OCI-LY1 (cell line): ENCODE measurements at regions not wholly inside any gene's neighbourhood (a gene's known extent, or its start where the extent isn't known, plus 50 kb on each side); places are given as distances from the start of the nearest gene placed in this dataset.

Experiments
- H2AFZ ChIP-seq: fragments of 200-600 bp; sonication (generic), shearing (Covaris generic); 2 replicates; pipeline ENCODE4 v1.6.0; 2014; ENCODE audit warnings: antibody characterized with exemption, mild to moderate bottlenecking, low read length
- H3F3A ChIP-seq: fragments of 200-600 bp; sonication (generic), shearing (Covaris generic); 2 replicates; pipeline ENCODE4 v1.6.0; 2014; ENCODE audit warnings: mild to moderate bottlenecking, antibody characterized with exemption, low read length, moderate library complexity; ENCODE audit not compliant: insufficient read depth
- H3K27ac ChIP-seq: fragments of 200-600 bp; sonication (generic); 2 replicates; pipeline ENCODE4 v1.5.1; 2014; ENCODE audit warnings: low read length, mixed run types, mild to moderate bottlenecking, low read depth; ENCODE audit not compliant: poor library complexity, severe bottlenecking
- H3K27me3 ChIP-seq: fragments of 200-600 bp; sonication (generic); 2 replicates; pipeline ENCODE4 v1.6.0; 2014; ENCODE audit warnings: antibody characterized with exemption, mild to moderate bottlenecking, low read length, moderate library complexity; ENCODE audit not compliant: insufficient read depth
- H3K36me3 ChIP-seq: fragments of 200-600 bp; sonication (generic); 2 replicates; pipeline ENCODE4 v1.6.1; 2014; ENCODE audit warnings: mild to moderate bottlenecking, antibody characterized with exemption, low read length, moderate library complexity, mixed read lengths; ENCODE audit not compliant: insufficient read depth
- H3K4me1 ChIP-seq: fragments of 200-600 bp; sonication (generic); 2 replicates; pipeline ENCODE4 v1.5.1; 2014; ENCODE audit warnings: mild to moderate bottlenecking, low read length, moderate library complexity; ENCODE audit not compliant: insufficient read depth, severe bottlenecking
- H3K4me2 ChIP-seq: fragments of 200-600 bp; sonication (generic), shearing (Covaris generic); 2 replicates; pipeline ENCODE4 v1.6.1; 2014; ENCODE audit warnings: low read length
- H3K4me3 ChIP-seq: fragments of 200-600 bp; sonication (generic); 2 replicates; pipeline ENCODE4 v1.5.1; 2014; ENCODE audit warnings: low read length, low read depth, mild to moderate bottlenecking, mixed read lengths; ENCODE audit not compliant: poor library complexity, severe bottlenecking
- H3K79me2 ChIP-seq: fragments of 200-600 bp; shearing (Covaris generic); 2 replicates; pipeline ENCODE4 v1.6.1; 2016; ENCODE audit warnings: mixed run types, low read length, mixed read lengths; ENCODE audit not compliant: insufficient read depth
- H3K9ac ChIP-seq: fragments of 200-600 bp; sonication (generic), shearing (Covaris generic); 2 replicates; pipeline ENCODE4 v1.6.1; 2014; ENCODE audit warnings: mild to moderate bottlenecking, low read length, mixed read lengths
- H3K9me2 ChIP-seq: fragments of 200-600 bp; sonication (generic), shearing (Covaris generic); 2 replicates; pipeline ENCODE4 v1.6.1; 2014; ENCODE audit warnings: low read depth, mild to moderate bottlenecking, low read length, mixed read lengths
- H3K9me3 ChIP-seq: fragments of 200-600 bp; shearing (Covaris generic); 2 replicates; pipeline ENCODE4 v1.6.1; 2014; ENCODE audit warnings: low read length, mixed read lengths
- H4K20me1 ChIP-seq: fragments of 200-600 bp; sonication (generic), shearing (Covaris generic); 2 replicates; pipeline ENCODE4 v1.6.0; 2016; ENCODE audit warnings: mild to moderate bottlenecking, low read length; ENCODE audit not compliant: insufficient read depth
- CTCF ChIP-seq: fragments of 200-600 bp; sonication (generic), shearing (Covaris generic); IDR thresholded peaks from 2 replicates; pipeline ENCODE4 v1.5.1; 2017; ENCODE audit warnings: mild to moderate bottlenecking, antibody characterized with exemption, low read length, moderate library complexity, mixed read lengths
- EZH2 ChIP-seq: fragments of 200-600 bp; sonication (generic), shearing (Covaris generic); IDR thresholded peaks from 2 replicates; pipeline ENCODE4 v1.8.0; 2017; ENCODE audit warnings: borderline replicate concordance, mixed run types, mild to moderate bottlenecking, antibody characterized with exemption, low read length, moderate library complexity, mixed read lengths

GRCh38 chr15:93476491-93477177 lies 387.6 kb upstream of the RGMA start:
- no peak overlapping the region for H3K4me3 ChIP-seq
- no peaks in the 10 kb centered on the region for H3K9me2 ChIP-seq
- H3K4me2 ChIP-seq, result no peak overlapping the region
- no peaks in the 10 kb centered on the region for H3K9me3 ChIP-seq
- no peaks in the 10 kb centered on the region for H3K27me3 ChIP-seq
- H3K4me1 ChIP-seq, result no peaks in the 10 kb centered on the region
- no peak overlapping the region for H3K27ac ChIP-seq
- no peak overlapping the region for H2AFZ ChIP-seq
- no peaks in the 10 kb centered on the region for H3F3A ChIP-seq
- H4K20me1 ChIP-seq, result no peaks in the 10 kb centered on the region
- no peak overlapping the region for H3K9ac ChIP-seq
- H3K79me2 ChIP-seq, result no peaks in the 10 kb centered on the region
- H3K36me3 ChIP-seq, result no peaks in the 10 kb centered on the region
- TF ChIP-seq EZH2, result no peak
- TF ChIP-seq CTCF, result no peak

GRCh38 chr15:93474728-93475127 lies 385.7 kb upstream of the RGMA start:
- H3K9me2 ChIP-seq, result no peaks in the 10 kb centered on the region
- no peak overlapping the region for H3K4me3 ChIP-seq
- no peaks in the 10 kb centered on the region for H3K79me2 ChIP-seq
- no peak overlapping the region for H3K4me2 ChIP-seq
- no peak overlapping the region for H3K9ac ChIP-seq
- H3K9me3 ChIP-seq, result no peaks in the 10 kb centered on the region
- H4K20me1 ChIP-seq, result no peaks in the 10 kb centered on the region
- no peaks in the 10 kb centered on the region for H3K27me3 ChIP-seq
- no peaks in the 10 kb centered on the region for H3F3A ChIP-seq
- no peak overlapping the region for H2AFZ ChIP-seq
- H3K27ac ChIP-seq, result no peak overlapping the region
- H3K4me1 ChIP-seq, result no peaks in the 10 kb centered on the region
- H3K36me3 ChIP-seq, result no peaks in the 10 kb centered on the region
- TF ChIP-seq CTCF (no peak), EZH2 (no peak)

- H3K4me3 ChIP-seq, result no peak overlapping the region
- no peak overlapping the region for H3K27ac ChIP-seq
- no peaks in the 10 kb centered on the region for H3K4me1 ChIP-seq
- no peaks in the 10 kb centered on the region for H4K20me1 ChIP-seq
- no peaks in the 10 kb centered on the region for H3K9me2 ChIP-seq
- no peak overlapping the region for H3K4me2 ChIP-seq
- H3K79me2 ChIP-seq, result no peaks in the 10 kb centered on the region
- no peaks in the 10 kb centered on the region for H3K9me3 ChIP-seq
- no peaks in the 10 kb centered on the region for H3K27me3 ChIP-seq
- no peaks in the 10 kb centered on the region for H3F3A ChIP-seq
- H3K36me3 ChIP-seq, result no peaks in the 10 kb centered on the region
- no peak for TF ChIP-seq CTCF
- no peak for TF ChIP-seq EZH2
- no peak overlapping the region for H3K9ac ChIP-seq
- no peak overlapping the region for H2AFZ ChIP-seq
These were observed 381.0 kb upstream of the RGMA start for GRCh38 chr15:93469994-93470393.
